CD4-positive, alpha-beta T cell treated with Interleukin-6 for 4 hours (primary cell): ENCODE measurements at regions not wholly inside any gene's neighbourhood (a gene's known extent, or its start where the extent isn't known, plus 50 kb on each side); places are given as distances from the start of the nearest gene placed in this dataset.

Experiments
- DNase-seq: peaks from one replicate; pipeline ENCODE4 v3.0.0-alpha.2; 2020; ENCODE audit warnings: mixed read lengths

- DNase-seq: no peak
Measured at GRCh38 chr13:34588362-34588761, 353.7 kb upstream of the NBEA start.

GRCh38 chr13:34589581-34589980 lies 352.5 kb upstream of the NBEA start:
- no peak for DNase-seq

GRCh38 chr13:34591129-34591528 lies 350.9 kb upstream of the NBEA start:
- DNase-seq: no peak

GRCh38 chr13:34591900-34592529 lies 350.1 kb upstream of the NBEA start:
- no peak for DNase-seq

GRCh38 chr13:34593658-34594057 lies 348.4 kb upstream of the NBEA start:
- no peak for DNase-seq

GRCh38 chr13:34594507-34594906 lies 347.6 kb upstream of the NBEA start:
- DNase-seq: no peak

- DNase-seq: no peak
Measured at GRCh38 chr13:34608331-34608730, 333.7 kb upstream of the NBEA start.

GRCh38 chr13:34611671-34612070 lies 330.4 kb upstream of the NBEA start:
- DNase-seq: no peak

- no peak for DNase-seq
Measured at GRCh38 chr13:34617473-34618083, 324.5 kb upstream of the NBEA start.

GRCh38 chr13:34618654-34619053 lies 323.4 kb upstream of the NBEA start:
- no peak for DNase-seq

- no peak for DNase-seq
Measured at GRCh38 chr13:34619326-34619725, 322.7 kb upstream of the NBEA start.

- no peak for DNase-seq
Measured at GRCh38 chr13:34620074-34620850, 321.8 kb upstream of the NBEA start.

GRCh38 chr13:34620862-34621261 lies 321.2 kb upstream of the NBEA start:
- DNase-seq: no peak

GRCh38 chr13:34623331-34623730 lies 318.7 kb upstream of the NBEA start:
- DNase-seq: no peak

- DNase-seq: no peak
Measured at GRCh38 chr13:34627509-34628208, 314.4 kb upstream of the NBEA start.

- DNase-seq: no peak
Measured at GRCh38 chr13:34628209-34628682, 313.8 kb upstream of the NBEA start.

GRCh38 chr13:34634448-34634847 lies 307.6 kb upstream of the NBEA start:
- no peak for DNase-seq

GRCh38 chr13:34637138-34637537 lies 304.9 kb upstream of the NBEA start:
- no peak for DNase-seq

- no peak for DNase-seq
Measured at GRCh38 chr13:34637636-34638035, 304.4 kb upstream of the NBEA start.

GRCh38 chr13:34638897-34639296 lies 303.2 kb upstream of the NBEA start:
- no peak for DNase-seq

- no peak for DNase-seq
Measured at GRCh38 chr13:34640179-34640992, 301.7 kb upstream of the NBEA start.

GRCh38 chr13:34640993-34641330 lies 301.1 kb upstream of the NBEA start:
- no peak for DNase-seq
